Activated T-cell treated with anti-CD3 and anti-CD28 coated beads, Interleukin-2, amount 50 U/mL, for 4 hours (primary cell): ENCODE measurements at regions not wholly inside any gene's neighbourhood (a gene's known extent, or its start where the extent isn't known, plus 50 kb on each side); places are given as distances from the start of the nearest gene placed in this dataset.
"Not testable (repeated sequence)": the region's sequence is repeated elsewhere in the genome, so short reads cannot be mapped to it uniquely, and the experiment has no call there.

Experiments
- ATAC-seq, 2 donors: fragments of 200-7000 bp; cut with Tn5 transposase; one replicate each; pipeline ENCODE4 v1.10.0; 2021
- DNase-seq: peaks from one replicate; pipeline ENCODE4 v3.0.0-alpha.2; 2020
- H3K27me3 Mint-ChIP-seq: one replicate; pipeline ENCODE4 v1.8.0; 2021; ENCODE audit warnings: low read depth, mixed read lengths
- H3K36me3 Mint-ChIP-seq: one replicate; pipeline ENCODE4 v1.8.0; 2022; ENCODE audit warnings: mixed read lengths; ENCODE audit not compliant: insufficient read depth
- H3K4me1 Mint-ChIP-seq: one replicate; pipeline ENCODE4 v1.8.0; 2021; ENCODE audit warnings: low read depth, mixed read lengths
- H3K4me3 Mint-ChIP-seq: one replicate; pipeline ENCODE4 v1.8.0; 2021; ENCODE audit warnings: mild to moderate bottlenecking, moderate library complexity, mixed read lengths
- H3K9me3 Mint-ChIP-seq: one replicate; pipeline ENCODE4 v1.8.0; 2021; ENCODE audit warnings: mixed read lengths

DNA sequence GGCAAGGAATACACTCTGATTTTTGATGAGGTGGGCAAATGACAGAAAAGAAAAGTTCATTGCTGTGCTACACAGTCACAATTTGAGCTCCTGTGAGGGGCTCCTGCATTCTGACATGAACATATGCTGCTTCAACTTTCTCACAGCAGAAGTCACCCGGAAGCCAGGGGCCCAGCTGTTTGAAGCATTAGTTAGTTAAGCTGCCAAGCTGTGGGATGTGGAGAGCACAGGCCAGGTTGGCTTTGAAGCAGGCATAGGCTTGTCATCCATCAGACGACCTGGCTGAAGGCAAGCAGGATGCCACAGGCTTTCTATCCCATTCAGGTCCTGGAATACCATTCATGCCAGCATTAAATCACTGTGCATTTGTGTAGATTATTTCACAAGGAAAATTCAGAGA lies 63.1 kb downstream of the MTNR1B start:
- Mint-ChIP-seq H3K36me3 (no peaks in the 10 kb centered on the region), H3K27me3 (peaks cover 2% of the 10 kb centered on the region), H3K4me3 (no peak overlapping the region), H3K4me1 (no peaks in the 10 kb centered on the region), H3K9me3 (no peaks in the 10 kb centered on the region)
- DNase-seq (no peak), ATAC-seq (no peak)

- DNase-seq: no peak
- no peaks in the 10 kb centered on the region for H3K4me1 Mint-ChIP-seq
- no peak for ATAC-seq
- peaks cover 2% of the 10 kb centered on the region for H3K27me3 Mint-ChIP-seq
- H3K4me3 Mint-ChIP-seq: no peak overlapping the region
- no peaks in the 10 kb centered on the region for H3K9me3 Mint-ChIP-seq
- no peaks in the 10 kb centered on the region for H3K36me3 Mint-ChIP-seq
Observed at GRCh38 chr11:93033093-93033492, 63.6 kb downstream of the MTNR1B start.

- DNase-seq: no peak
- Mint-ChIP-seq H3K4me3 (no peak overlapping the region), H3K27me3 (peaks cover 5% of the 10 kb centered on the region), H3K9me3 (no peaks in the 10 kb centered on the region), H3K36me3 (no peaks in the 10 kb centered on the region), H3K4me1 (peaks cover 1% of the 10 kb centered on the region)
- no peak for ATAC-seq
Observed at GRCh38 chr11:93034031-93034722, 64.7 kb downstream of the MTNR1B start.

- peaks cover 1% of the 10 kb centered on the region for H3K4me1 Mint-ChIP-seq
- no peaks in the 10 kb centered on the region for H3K9me3 Mint-ChIP-seq
- peaks cover 5% of the 10 kb centered on the region for H3K27me3 Mint-ChIP-seq
- no peaks in the 10 kb centered on the region for H3K36me3 Mint-ChIP-seq
- no peak overlapping the region for H3K4me3 Mint-ChIP-seq
- DNase-seq (no peak), ATAC-seq (no peak)
Observed at GRCh38 chr11:93034723-93035039, 65.2 kb downstream of the MTNR1B start.

- Mint-ChIP-seq H3K4me3 (no peak overlapping the region), H3K4me1 (peaks cover 1% of the 10 kb centered on the region), H3K36me3 (no peaks in the 10 kb centered on the region), H3K9me3 (peaks cover 6% of the 10 kb centered on the region), H3K27me3 (peaks cover 8% of the 10 kb centered on the region)
- DNase-seq (no peak), ATAC-seq (no peak)
Observed at GRCh38 chr11:93038521-93038920, 69.1 kb downstream of the MTNR1B start.

GRCh38 chr11:93039531-93040240 lies 70.2 kb downstream of the MTNR1B start:
- no peak overlapping the region for H3K4me3 Mint-ChIP-seq
- H3K4me1 Mint-ChIP-seq: peaks cover 1% of the 10 kb centered on the region
- ATAC-seq (no peak), DNase-seq (no peak)
- H3K36me3 Mint-ChIP-seq: no peaks in the 10 kb centered on the region
- H3K27me3 Mint-ChIP-seq: peaks cover 12% of the 10 kb centered on the region
- H3K9me3 Mint-ChIP-seq: peaks cover 6% of the 10 kb centered on the region

GRCh38 chr11:93041682-93042081 lies 72.2 kb downstream of the MTNR1B start:
- H3K9me3 Mint-ChIP-seq: peaks cover 6% of the 10 kb centered on the region
- H3K36me3 Mint-ChIP-seq: no peaks in the 10 kb centered on the region
- peaks cover 12% of the 10 kb centered on the region for H3K27me3 Mint-ChIP-seq
- H3K4me3 Mint-ChIP-seq: no peak overlapping the region
- H3K4me1 Mint-ChIP-seq: peaks cover 1% of the 10 kb centered on the region
- ATAC-seq: no peak
- no peak for DNase-seq

- peaks cover 12% of the 10 kb centered on the region for H3K27me3 Mint-ChIP-seq
- not testable (repeated sequence) for H3K4me1 Mint-ChIP-seq, DNase-seq, H3K36me3 Mint-ChIP-seq, H3K4me3 Mint-ChIP-seq, ATAC-seq, H3K9me3 Mint-ChIP-seq
Observed at GRCh38 chr11:93043186-93043585, 73.7 kb downstream of the MTNR1B start.

DNA sequence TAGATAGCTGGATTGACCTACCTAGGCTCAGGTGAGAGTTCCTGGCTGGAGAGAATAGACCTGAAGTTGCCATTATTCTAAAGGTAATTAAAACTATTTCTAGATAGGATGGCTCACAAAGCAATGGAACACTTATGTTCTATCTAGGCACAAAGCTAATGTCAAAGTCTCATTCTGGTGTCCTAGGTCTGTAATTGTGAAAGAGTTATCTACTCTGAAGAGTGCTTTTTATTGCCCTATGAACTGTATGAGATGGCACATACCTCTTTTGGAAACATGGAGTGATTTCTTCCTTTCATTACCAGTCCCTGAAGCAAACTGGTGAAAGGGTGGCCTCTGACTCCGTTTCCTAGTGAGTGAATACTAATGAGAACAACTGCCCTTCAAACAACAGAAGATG lies 80.3 kb downstream of the MTNR1B start:
- DNase-seq (no peak), ATAC-seq (no peak)
- Mint-ChIP-seq H3K27me3 (no peaks in the 10 kb centered on the region), H3K9me3 (no peaks in the 10 kb centered on the region), H3K36me3 (no peaks in the 10 kb centered on the region), H3K4me3 (no peak overlapping the region), H3K4me1 (no peaks in the 10 kb centered on the region)

- no peaks in the 10 kb centered on the region for H3K27me3 Mint-ChIP-seq
- DNase-seq (no peak), ATAC-seq (no peak)
- no peaks in the 10 kb centered on the region for H3K9me3 Mint-ChIP-seq
- H3K36me3 Mint-ChIP-seq: no peaks in the 10 kb centered on the region
- no peak overlapping the region for H3K4me3 Mint-ChIP-seq
- no peaks in the 10 kb centered on the region for H3K4me1 Mint-ChIP-seq
Observed at GRCh38 chr11:93051186-93051585, 81.7 kb downstream of the MTNR1B start.

DNA sequence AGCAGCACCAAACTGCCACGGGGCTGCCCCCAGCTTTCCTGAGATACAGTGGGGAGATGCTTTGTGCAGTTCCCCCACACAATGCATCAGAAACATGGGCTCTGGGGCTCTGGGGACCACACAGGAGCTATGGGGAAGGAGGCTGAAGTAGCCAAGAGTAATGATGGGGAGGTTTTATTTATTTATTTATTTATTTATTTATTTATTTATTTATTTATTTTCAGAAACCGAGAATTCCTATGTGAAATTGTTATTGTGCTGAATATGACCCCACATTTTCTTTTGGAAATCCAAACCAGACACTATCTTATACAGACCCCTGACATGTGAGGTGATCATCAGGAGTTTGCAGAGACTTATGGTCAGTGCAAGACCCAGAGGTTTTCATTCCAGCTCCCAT lies 84.4 kb downstream of the MTNR1B start:
- ATAC-seq (no peak), DNase-seq (no peak)
- no peaks in the 10 kb centered on the region for H3K27me3 Mint-ChIP-seq
- no peaks in the 10 kb centered on the region for H3K9me3 Mint-ChIP-seq
- no peak overlapping the region for H3K4me3 Mint-ChIP-seq
- H3K4me1 Mint-ChIP-seq: no peaks in the 10 kb centered on the region
- no peaks in the 10 kb centered on the region for H3K36me3 Mint-ChIP-seq

DNA sequence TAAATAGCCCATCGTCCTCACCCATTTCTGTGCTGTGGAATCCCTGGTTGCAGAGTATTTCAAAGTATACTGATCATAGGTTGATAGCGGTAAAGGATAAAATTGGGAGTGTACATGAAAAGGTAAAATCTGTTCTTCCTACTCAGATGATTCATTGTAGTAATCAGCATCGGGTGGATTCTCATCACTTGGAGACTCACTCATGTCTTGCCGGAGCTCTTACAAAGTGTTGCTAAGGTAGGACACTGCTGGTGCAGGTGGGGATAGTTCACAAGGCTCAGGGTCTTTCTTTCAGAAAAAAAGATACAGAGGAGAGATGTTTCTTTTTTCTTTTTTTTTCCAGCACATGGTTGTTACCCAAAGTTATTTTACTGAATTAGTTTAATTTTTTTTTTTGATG lies 84.8 kb downstream of the MTNR1B start:
- no peaks in the 10 kb centered on the region for H3K36me3 Mint-ChIP-seq
- H3K4me3 Mint-ChIP-seq: no peak overlapping the region
- H3K4me1 Mint-ChIP-seq: no peaks in the 10 kb centered on the region
- DNase-seq (no peak), ATAC-seq (peak in 1 of 2 donors; percentile 40)
- H3K27me3 Mint-ChIP-seq: no peaks in the 10 kb centered on the region
- H3K9me3 Mint-ChIP-seq: no peaks in the 10 kb centered on the region

DNA sequence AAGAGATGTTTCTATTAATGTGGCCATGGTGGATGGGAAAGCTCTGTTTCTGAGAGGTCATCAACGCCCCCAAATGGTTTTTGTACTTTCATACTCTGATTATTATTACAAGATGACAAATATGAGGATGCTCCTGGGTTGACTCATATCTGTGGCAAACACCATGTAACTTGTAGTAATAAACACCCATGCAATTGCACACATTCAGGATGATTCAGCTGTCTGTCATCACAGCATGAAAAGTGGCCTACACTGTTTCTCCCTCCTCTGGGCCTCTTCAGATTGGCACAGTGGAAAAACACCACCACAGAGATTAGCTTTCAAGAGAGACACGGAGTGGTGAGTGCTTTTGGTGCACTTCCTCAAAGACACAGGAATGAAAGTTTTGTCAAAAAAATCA lies 85.4 kb downstream of the MTNR1B start:
- H3K27me3 Mint-ChIP-seq: no peaks in the 10 kb centered on the region
- ATAC-seq: peak; percentile 79 to 86
- no peak for DNase-seq
- H3K9me3 Mint-ChIP-seq: no peaks in the 10 kb centered on the region
- H3K4me1 Mint-ChIP-seq: no peaks in the 10 kb centered on the region
- H3K4me3 Mint-ChIP-seq: no peak overlapping the region
- no peaks in the 10 kb centered on the region for H3K36me3 Mint-ChIP-seq

DNA sequence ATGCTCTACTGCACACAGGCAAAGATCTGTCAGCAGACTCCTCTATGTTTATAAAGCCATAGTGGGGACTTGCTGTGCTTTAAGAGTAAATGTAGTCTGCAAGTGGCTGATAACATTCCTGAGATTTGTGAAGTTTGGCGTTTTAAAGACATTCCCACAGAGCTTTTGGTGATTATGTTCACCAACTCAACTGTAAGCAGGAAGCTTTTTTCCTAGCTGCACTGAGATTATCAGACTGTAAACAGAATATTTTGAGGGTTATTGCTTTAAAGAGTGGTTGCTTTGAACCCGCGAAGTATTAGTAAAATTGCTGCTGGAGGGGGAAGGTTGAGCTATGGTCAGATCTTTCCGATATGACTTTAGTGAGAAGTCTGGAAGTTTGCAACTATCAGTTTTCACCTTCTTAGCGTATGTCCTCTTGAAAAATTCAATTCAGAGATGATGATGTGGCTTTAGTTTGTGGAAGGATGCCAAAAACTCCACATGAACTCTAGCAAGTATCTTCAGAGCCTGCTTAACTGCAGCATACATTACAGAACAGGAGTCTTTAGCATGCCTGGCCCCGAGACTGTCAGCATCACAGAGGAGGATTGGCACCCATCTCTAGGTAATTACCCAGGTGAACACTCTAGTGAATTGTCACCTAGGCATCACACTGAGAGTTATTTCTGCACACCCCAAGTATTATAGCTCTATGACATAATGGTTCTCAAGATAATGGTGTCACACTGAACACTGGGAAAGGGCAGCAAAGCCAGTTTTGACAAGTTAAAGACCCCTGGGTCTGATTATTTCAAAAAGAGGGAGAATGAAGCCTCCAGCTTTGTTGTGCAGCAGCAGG lies 89.9 kb downstream of the MTNR1B start:
- no peaks in the 10 kb centered on the region for H3K36me3 Mint-ChIP-seq
- no peak for ATAC-seq

DNA sequence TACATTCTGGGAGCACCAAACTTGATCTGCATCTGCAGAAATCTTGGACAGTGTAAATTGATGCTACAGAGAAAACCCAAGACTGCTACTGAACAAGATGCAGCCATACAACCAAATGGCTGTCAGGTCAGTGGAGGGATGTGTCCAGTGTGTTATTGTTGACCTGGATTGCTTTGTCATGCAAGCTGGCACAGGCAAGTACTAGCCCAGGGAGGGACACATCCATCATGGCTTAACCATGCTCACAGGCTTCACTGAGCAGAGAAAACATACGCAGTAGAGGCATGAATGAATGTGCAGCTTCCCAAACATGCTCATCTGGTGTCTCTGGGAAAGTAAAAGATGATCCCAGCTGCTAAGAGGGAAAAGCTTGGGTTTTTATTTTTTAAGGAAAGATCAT lies 93.6 kb downstream of the MTNR1B start:
- no peak for DNase-seq
- ATAC-seq: no peak
- H3K27me3 Mint-ChIP-seq: peaks cover 10% of the 10 kb centered on the region
- H3K36me3 Mint-ChIP-seq: no peaks in the 10 kb centered on the region
- no peaks in the 10 kb centered on the region for H3K4me1 Mint-ChIP-seq
- no peak overlapping the region for H3K4me3 Mint-ChIP-seq
- H3K9me3 Mint-ChIP-seq: no peaks in the 10 kb centered on the region

More for the DNA sequence above, 89.9 kb downstream of the MTNR1B start:
- Mint-ChIP-seq H3K27me3 (peaks cover 2% of the 10 kb centered on the region), H3K4me1 (no peaks in the 10 kb centered on the region), H3K4me3 (no peak overlapping the region), H3K9me3 (no peaks in the 10 kb centered on the region)
- DNase-seq: no peak
